Keratinocyte (primary cell): ENCODE measurements at regions not wholly inside any gene's neighbourhood (a gene's known extent, or its start where the extent isn't known, plus 50 kb on each side); places are given as distances from the start of the nearest gene placed in this dataset.

Experiments used
- DNase-seq: peaks from one replicate; pipeline ENCODE4 v3.0.0-alpha.2; 2011; ENCODE audit warnings: low read depth, missing footprints, low spot score
- FAIRE-seq: peaks from 2 replicates; lab custom pipeline; 2011; peaks lifted over from hg19 to GRCh38; lab: Jason Lieb, UNC
- H2AFZ ChIP-seq: 2 replicates; pipeline ENCODE4 v1.6.0; 2012; ENCODE audit warnings: low read length, control low read depth, inconsistent platforms; ENCODE audit not compliant: control insufficient read depth
- H3K27ac ChIP-seq: 2 replicates; pipeline ENCODE4 v1.5.1; 2011; ENCODE audit warnings: low read length; ENCODE audit not compliant: control insufficient read depth, insufficient read depth
- H3K27me3 ChIP-seq: 3 replicates; pipeline ENCODE4 v1.6.0; 2011; ENCODE audit warnings: low read length; ENCODE audit not compliant: control insufficient read depth, insufficient read depth; ENCODE audit errors: extremely low read depth
- H3K36me3 ChIP-seq, 2 experiments: 2 replicates in 1 of 2; 3 replicates in 1 of 2; pipeline ENCODE4 v1.5.1; 2011; ENCODE audit warnings: low read length in 2 of 2, mild to moderate bottlenecking in 1 of 2; ENCODE audit not compliant: control insufficient read depth in 2 of 2, insufficient read depth in 2 of 2; ENCODE audit errors: extremely low read depth in 1 of 2
- H3K4me1 ChIP-seq: 3 replicates; pipeline ENCODE4 v1.5.1; 2011; ENCODE audit warnings: low read length; ENCODE audit not compliant: control insufficient read depth, insufficient read depth; ENCODE audit errors: extremely low read depth
- H3K4me2 ChIP-seq: 3 replicates; pipeline ENCODE4 v1.6.0; 2011; ENCODE audit warnings: low read depth, low read length; ENCODE audit not compliant: control insufficient read depth, insufficient read depth; ENCODE audit errors: extremely low read depth
- H3K4me3 ChIP-seq, 3 experiments: fragments of 200-600 bp in 1 of 3; sonication (generic) in 1 of 3; 2 replicates in 2 of 3; 3 replicates in 1 of 3; pipeline ENCODE4 v1.5.1; 2011 to 2016; ENCODE audit warnings: low read length in 3 of 3, mild to moderate bottlenecking in 3 of 3, control low read depth in 2 of 3, inconsistent platforms in 1 of 3, low read depth in 1 of 3, mixed read lengths in 1 of 3, mixed run types in 1 of 3, moderate library complexity in 1 of 3; ENCODE audit not compliant: control insufficient read depth in 2 of 3, insufficient read depth in 2 of 3; ENCODE audit errors: extremely low read depth in 1 of 3
- H3K79me2 ChIP-seq: 2 replicates; pipeline ENCODE4 v1.6.0; 2012; ENCODE audit warnings: low read length; ENCODE audit not compliant: control insufficient read depth, insufficient read depth
- H3K9ac ChIP-seq: 3 replicates; pipeline ENCODE4 v1.6.0; 2011; ENCODE audit warnings: low read length; ENCODE audit not compliant: control insufficient read depth, insufficient read depth; ENCODE audit errors: extremely low read depth
- H3K9me1 ChIP-seq: 3 replicates; pipeline ENCODE4 v1.6.0; 2011; ENCODE audit warnings: low read length; ENCODE audit not compliant: control insufficient read depth, insufficient read depth; ENCODE audit errors: extremely low read depth
- H3K9me3 ChIP-seq: 2 replicates; pipeline ENCODE4 v1.5.1; 2012; ENCODE audit warnings: low read depth, low read length; ENCODE audit not compliant: control insufficient read depth
- H4K20me1 ChIP-seq: 3 replicates; pipeline ENCODE4 v1.6.0; 2011; ENCODE audit warnings: low read length; ENCODE audit not compliant: control insufficient read depth, insufficient read depth; ENCODE audit errors: extremely low read depth
- CTCF ChIP-seq, 3 experiments: IDR thresholded peaks in 1 of 3; conservative IDR thresholded peaks in 1 of 3; optimal IDR thresholded peaks in 1 of 3; 2 replicates in 2 of 3; 3 replicates in 1 of 3; pipeline versions ENCODE3 to v1.5.1; 2011; ENCODE audit warnings: low read length in 3 of 3, mild to moderate bottlenecking in 3 of 3, moderate library complexity in 2 of 3, control low read depth in 1 of 3, inconsistent platforms in 1 of 3; ENCODE audit not compliant: insufficient read depth in 2 of 3; ENCODE audit errors: extremely low read depth in 1 of 3
- EZH2 ChIP-seq: IDR thresholded peaks from one replicate; pipeline ENCODE4 v1.6.1; 2012; ENCODE audit warnings: inconsistent platforms, mild to moderate bottlenecking, low read length, moderate library complexity
- dilution Hi-C: fragments of 300-500 bp; cut with MboI; formaldehyde crosslinking; loops from one replicate; pipeline ENCODE4 v1.7.0; 2020; ENCODE audit warnings: low sequenced_read_pairs; ENCODE audit not compliant: extremely low pct_ligation_motif_present

GRCh38 chr22:22993184-22993583 lies 77.1 kb upstream of the GNAZ start:
- Histone ChIP-seq H3K9me1 (no peaks in the 10 kb centered on the region), H3K9ac (no peak overlapping the region), H4K20me1 (no peaks in the 10 kb centered on the region), H3K79me2 (no peaks in the 10 kb centered on the region), H2AFZ (no peak overlapping the region), H3K27ac (no peak overlapping the region), H3K9me3 (no peaks in the 10 kb centered on the region), H3K4me2 (no peak overlapping the region), H3K4me3 (no peak overlapping the region), H3K4me1 (no peaks in the 10 kb centered on the region), H3K36me3 (no peaks in the 10 kb centered on the region), H3K27me3 (no peaks in the 10 kb centered on the region)
- no peak for DNase-seq
- TF ChIP-seq CTCF (optimal IDR thresholded peaks at IDR 0.05 in 1 of 3, IDR thresholded peaks at IDR 0.05 in 1 of 3, conservative IDR thresholded peaks at IDR 0.05 in 1 of 3; ENCODE audit: extremely low read depth in 1 of 3, insufficient read depth in 2 of 3, low read length in 3 of 3) (no peak), EZH2 (no peak)
- FAIRE-seq = no peak
- dilution Hi-C loops = no loop called here

GRCh38 chr22:22995166-22995565 lies 75.2 kb upstream of the GNAZ start:
- TF ChIP-seq CTCF (optimal IDR thresholded peaks at IDR 0.05 in 1 of 3, IDR thresholded peaks at IDR 0.05 in 1 of 3, conservative IDR thresholded peaks at IDR 0.05 in 1 of 3; ENCODE audit: extremely low read depth in 1 of 3, insufficient read depth in 2 of 3, low read length in 3 of 3) (no peak), EZH2 (no peak)
- Histone ChIP-seq H3K79me2 (no peaks in the 10 kb centered on the region), H3K9me1 (no peaks in the 10 kb centered on the region), H3K27ac (no peak overlapping the region), H3K4me1 (no peaks in the 10 kb centered on the region), H3K36me3 (no peaks in the 10 kb centered on the region), H2AFZ (no peak overlapping the region), H3K4me2 (no peak overlapping the region), H4K20me1 (no peaks in the 10 kb centered on the region), H3K27me3 (no peaks in the 10 kb centered on the region), H3K4me3 (no peak overlapping the region), H3K9ac (no peak overlapping the region), H3K9me3 (no peaks in the 10 kb centered on the region)
- dilution Hi-C loops = no loop called here
- DNase-seq (no peak), FAIRE-seq (no peak)
